CD4-positive, alpha-beta T cell treated with Interleukin-15 for 4 hours (primary cell): ENCODE measurements at regions not wholly inside any gene's neighbourhood (a gene's known extent, or its start where the extent isn't known, plus 50 kb on each side); places are given as distances from the start of the nearest gene placed in this dataset.
A peak's percentile ranks its signal among the peaks of the same experiment; 100 is the strongest.
"Not testable (repeated sequence)": the region's sequence is repeated elsewhere in the genome, so short reads cannot be mapped to it uniquely, and the experiment has no call there.

Experiments
- DNase-seq: peaks from one replicate; pipeline ENCODE4 v3.0.0-alpha.2; 2020; ENCODE audit warnings: low spot score

GRCh38 chr6:10177704-10178103 is 237.2 kb downstream of the TFAP2A start:
- DNase-seq, result no peak

GRCh38 chr6:10175362-10175761 is 239.5 kb downstream of the TFAP2A start:
- no peak for DNase-seq

- DNase-seq, result no peak
These were observed 240.1 kb downstream of the TFAP2A start for GRCh38 chr6:10174761-10175160.

- no peak for DNase-seq
These were observed 240.8 kb downstream of the TFAP2A start for GRCh38 chr6:10174056-10174455.

GRCh38 chr6:10171706-10172105 is 243.2 kb downstream of the TFAP2A start:
- DNase-seq, result not testable (repeated sequence)

GRCh38 chr6:10170816-10171215 is 244.1 kb downstream of the TFAP2A start:
- no peak for DNase-seq

DNA sequence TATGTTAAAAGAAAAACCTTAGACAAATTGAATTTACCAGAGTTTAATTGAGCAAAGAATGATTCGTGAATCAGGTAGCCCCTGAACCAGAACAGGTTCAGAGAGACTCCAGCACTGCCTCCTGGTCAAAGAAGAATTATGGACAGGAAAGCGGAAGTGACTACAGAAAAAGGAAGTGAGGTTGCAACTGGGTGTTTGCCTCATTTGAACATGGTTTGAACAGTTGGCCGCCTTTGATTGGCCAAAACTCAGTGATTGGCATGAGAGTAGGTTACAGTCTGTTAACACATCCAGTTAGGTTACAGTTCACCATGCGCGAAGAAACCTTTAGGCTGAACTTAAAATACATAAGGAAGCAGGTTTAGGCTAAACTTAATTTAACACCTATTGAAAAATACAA is 248.8 kb downstream of the TFAP2A start:
- DNase-seq, result no peak

- no peak for DNase-seq
These were observed 251.5 kb downstream of the TFAP2A start for GRCh38 chr6:10163203-10163962.

GRCh38 chr6:10156875-10157274 is 258.0 kb downstream of the TFAP2A start:
- no peak for DNase-seq

GRCh38 chr6:10154251-10154650 is 260.6 kb downstream of the TFAP2A start:
- DNase-seq, result no peak

DNA sequence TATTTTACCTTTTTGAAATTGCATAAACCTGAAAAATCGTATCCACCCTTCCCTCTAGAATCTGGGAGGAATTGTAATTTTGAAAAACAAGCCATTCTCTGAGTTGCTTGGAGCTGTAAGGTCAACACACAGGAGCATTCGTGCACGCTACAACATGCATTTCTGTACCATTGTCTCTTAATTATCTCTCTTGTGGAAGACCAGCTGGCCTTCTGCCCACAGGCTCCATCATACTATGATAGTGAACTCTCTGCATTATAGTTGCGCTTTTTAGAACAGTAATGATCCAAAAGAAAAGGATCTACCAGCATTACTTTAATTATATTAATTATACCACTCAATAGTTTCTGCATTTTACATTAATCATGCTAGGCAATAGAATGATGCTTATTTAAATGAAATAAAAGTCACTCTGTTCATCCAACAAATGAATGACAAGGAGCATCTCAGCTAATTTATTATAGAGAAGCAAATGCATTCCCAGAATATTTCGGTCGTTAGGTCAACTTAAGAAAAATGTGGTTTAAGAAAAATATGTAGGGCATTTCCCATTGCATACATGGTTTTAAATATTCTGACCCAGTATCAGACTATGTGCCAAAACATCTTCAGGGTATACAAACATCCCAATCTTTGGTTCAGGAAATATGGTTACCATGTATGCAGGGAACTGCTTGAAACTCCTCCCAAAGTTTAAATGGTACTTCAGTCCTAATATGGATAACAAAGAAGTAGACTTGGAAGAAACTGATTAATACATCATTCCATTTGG is 263.5 kb downstream of the TFAP2A start:
- no peak for DNase-seq

DNA sequence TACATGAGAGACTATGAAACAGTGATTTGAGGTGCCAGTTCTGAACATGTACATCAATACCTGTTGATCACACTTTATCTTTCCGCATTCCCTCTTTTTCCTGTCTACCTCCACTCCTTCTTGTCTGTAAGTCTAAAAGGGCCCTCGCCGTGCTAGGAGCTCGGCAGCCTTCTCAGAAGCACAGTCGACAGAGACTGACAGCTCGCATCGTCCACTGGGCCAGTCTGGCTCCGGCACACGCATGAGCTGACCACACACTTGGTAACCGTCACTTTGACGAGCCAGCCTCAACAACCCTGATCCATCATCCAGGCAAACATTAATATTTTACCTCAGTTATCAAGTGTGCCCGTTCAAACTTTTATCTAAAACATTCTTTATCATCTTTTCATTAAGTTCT is 265.3 kb downstream of the TFAP2A start:
- DNase-seq, result no peak

- DNase-seq, result peak; percentile 8
These were observed 268.0 kb downstream of the TFAP2A start for GRCh38 chr6:10146715-10147451.

DNA sequence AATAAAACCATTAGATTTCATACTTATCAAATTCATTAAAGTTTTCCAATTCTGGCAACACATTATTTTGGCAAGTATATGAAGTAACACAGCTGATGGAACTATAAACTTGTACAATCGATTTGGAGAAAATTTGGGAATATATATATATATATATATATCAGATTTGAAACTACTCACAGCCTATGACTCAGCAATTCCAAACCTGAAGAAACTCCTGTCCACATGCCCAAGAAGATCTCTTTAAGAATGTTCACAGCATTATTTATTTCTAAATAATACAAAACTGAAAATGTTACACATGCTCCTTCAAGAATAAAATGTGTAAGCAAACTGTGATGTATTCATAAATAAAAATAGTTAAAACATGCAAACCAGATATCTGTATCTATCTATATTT is 270.1 kb downstream of the TFAP2A start:
- no peak for DNase-seq

- DNase-seq, result no peak
These were observed 273.0 kb downstream of the TFAP2A start for GRCh38 chr6:10141746-10142443.

DNA sequence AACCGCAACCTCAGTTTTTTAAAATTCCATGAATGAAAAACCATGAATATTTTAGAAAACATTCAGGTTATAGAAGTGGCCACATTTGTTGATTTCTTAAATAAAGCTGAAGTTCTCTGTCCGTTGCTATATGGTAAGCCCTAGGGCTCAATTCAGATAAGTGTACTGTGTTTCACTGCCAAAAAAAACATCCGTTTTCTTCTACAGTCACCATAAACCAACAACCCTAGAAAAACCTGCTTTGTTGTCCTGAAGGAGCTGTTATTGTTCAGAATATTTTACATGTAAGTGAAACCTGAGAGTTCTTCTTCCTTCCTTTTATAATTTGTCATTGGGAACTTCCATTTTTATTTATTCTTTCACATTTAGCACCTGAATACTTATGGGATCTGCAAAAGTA is 274.1 kb downstream of the TFAP2A start:
- DNase-seq, result no peak

DNA sequence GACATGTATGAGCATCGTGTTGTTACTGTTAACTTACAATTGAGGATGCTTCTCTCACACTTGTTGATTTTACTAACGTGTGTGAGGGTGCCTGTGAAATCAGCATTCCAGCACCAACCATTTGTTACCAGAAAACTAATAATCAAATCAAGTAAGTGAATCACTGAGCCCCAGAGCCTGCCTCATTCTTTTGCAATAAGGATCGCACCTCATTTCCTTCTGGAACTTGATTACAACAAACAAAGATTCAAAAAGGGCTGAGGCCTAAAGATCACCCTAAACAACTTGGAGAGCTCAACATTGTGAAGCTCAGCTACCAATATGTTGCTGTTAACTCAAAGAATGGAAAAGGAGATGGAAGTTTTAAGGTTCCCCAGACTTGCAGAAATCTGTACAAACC is 274.7 kb downstream of the TFAP2A start:
- no peak for DNase-seq

- no peak for DNase-seq
These were observed 276.0 kb downstream of the TFAP2A start for GRCh38 chr6:10138917-10139316.

DNA sequence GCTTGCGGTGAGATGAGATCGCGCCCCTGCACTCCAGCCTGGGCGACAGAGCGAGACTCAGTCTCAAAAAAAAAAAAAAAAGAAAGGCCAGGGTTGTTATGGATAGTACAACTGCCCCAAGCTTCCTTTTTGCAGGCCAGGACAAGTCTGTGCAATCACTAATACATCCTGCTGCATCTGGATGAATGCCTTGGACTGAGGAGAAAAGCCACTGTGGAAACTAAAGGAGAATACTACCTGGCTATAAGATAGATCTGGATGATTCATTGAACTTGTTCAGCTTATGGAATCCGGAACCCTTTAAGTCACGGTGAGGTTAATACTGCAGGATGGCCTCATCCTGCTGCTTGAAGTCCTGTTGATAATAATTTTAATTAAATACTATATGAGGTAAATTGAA is 278.2 kb downstream of the TFAP2A start:
- DNase-seq, result no peak

- not testable (repeated sequence) for DNase-seq
These were observed 280.7 kb downstream of the TFAP2A start for GRCh38 chr6:10134185-10134584.

DNA sequence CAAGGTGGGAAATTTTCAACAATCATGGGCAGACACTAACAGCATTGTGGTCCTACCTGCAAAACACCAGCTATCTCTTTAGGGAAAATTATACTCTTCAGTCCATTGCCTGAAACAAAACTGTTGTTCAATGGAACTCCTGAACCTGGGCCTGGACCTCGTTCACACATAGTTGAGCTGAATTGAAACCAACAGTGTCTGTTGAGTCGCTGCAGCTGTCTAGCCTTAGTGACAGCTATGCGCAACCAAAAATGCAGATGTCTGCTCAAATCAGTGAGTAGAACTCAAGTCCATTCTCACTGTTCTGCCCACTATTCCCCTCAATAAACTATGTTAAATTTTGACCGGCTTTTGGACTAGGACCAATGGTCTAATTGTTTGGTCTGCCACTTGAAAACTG is 286.2 kb downstream of the TFAP2A start:
- DNase-seq, result no peak

GRCh38 chr6:10122164-10122563 is 292.7 kb downstream of the TFAP2A start:
- DNase-seq, result no peak
